Adrenal gland (tissue), 5 donors: ENCODE measurements at regions not wholly inside any gene's neighbourhood (a gene's known extent, or its start where the extent isn't known, plus 50 kb on each side); places are given as distances from the start of the nearest gene placed in this dataset.

ENCODE experiments used
- CTCF ChIP-seq, 6 experiments: fragments of 450-650 bp in 4 of 6; fragments of 200-600 bp in 2 of 6; sonication (generic) in 1 of 6; IDR thresholded peaks; 1 replicate in 5 of 6; 2 replicates in 1 of 6; pipeline versions ENCODE4 v1.5.1 to v1.8.0; 2016 to 2021; ENCODE audit warnings: antibody characterized with exemption in 6 of 6, mild to moderate bottlenecking in 2 of 6, moderate library complexity in 1 of 6
- POLR2A ChIP-seq, 2 donors: fragments of 450-650 bp; IDR thresholded peaks; one replicate each; pipeline ENCODE4 v1.6.1; 2017; ENCODE audit warnings: antibody characterized with exemption in 2 of 2, mild to moderate bottlenecking in 2 of 2, moderate library complexity in 1 of 2
- donor health status: DM: no; HTN: no; CAD: no.

- TF ChIP-seq CTCF (IDR thresholded peaks at IDR 0.05) (no peak), POLR2A (IDR thresholded peaks at IDR 0.05) (no peak)
Observed at GRCh38 chr2:132267105-132267497, 105.3 kb upstream of the ANKRD30BL start.
